GM12878 (cell line): ENCODE measurements at regions not wholly inside any gene's neighbourhood (a gene's known extent, or its start where the extent isn't known, plus 50 kb on each side); places are given as distances from the start of the nearest gene placed in this dataset.

Source experiments
- ATAC-seq: fragments of 200-7000 bp; cut with Tn5 transposase; 3 replicates; pipeline ENCODE4 v1.9.1; 2020; ENCODE audit warnings: mild to moderate bottlenecking, moderate library complexity
- BruUV-seq: library from RNA; stranded (reverse); fragments of 400-500 nt; replicated peaks from 2 replicates; lab custom pipeline; 2021; lab: Mats Ljungman, UMichigan
- CTCF ChIA-PET: fragments of 300-600 bp; sonication (Branson Sonifier 250); formaldehyde crosslinking; extraction: SDS; loops from one replicate; lab custom pipeline; 2021; ENCODE audit warnings: inconsistent platforms; lab: Yijun Ruan, JAX
- POLR2A ChIA-PET: fragments of 350-600 bp; formaldehyde crosslinking; extraction: SDS; loops from one replicate; lab custom pipeline; 2021; ENCODE audit warnings: inconsistent platforms; lab: Charles Lee
- RAD21 ChIA-PET: fragments of 300-600 bp; sonication (Branson Sonifier 250); formaldehyde crosslinking; loops from one replicate; lab custom pipeline; 2023; ENCODE audit warnings: antibody characterized with exemption; ENCODE audit not compliant: unreplicated experiment; lab: Charles Lee
- SMC1A ChIA-PET: fragments of 300-600 bp; sonication (Branson Sonifier 250); formaldehyde crosslinking; loops from one replicate; lab custom pipeline; 2023; ENCODE audit not compliant: unreplicated experiment, uncharacterized antibody; lab: Charles Lee
- DNase-seq: peaks from one replicate; pipeline ENCODE4 v3.0.0-alpha.2; 2011; ENCODE audit warnings: low read depth, low spot score
- FAIRE-seq: peaks from 3 replicates; lab custom pipeline; 2011; peaks lifted over from hg19 to GRCh38; lab: Jason Lieb, UNC
- H2AFZ ChIP-seq: 2 replicates; pipeline ENCODE4 v1.6.0; 2011; ENCODE audit warnings: low read depth, low read length, control low read depth; ENCODE audit not compliant: control insufficient read depth
- H3K27ac ChIP-seq: 2 replicates; pipeline ENCODE4 v1.5.1; 2011; ENCODE audit warnings: control low read depth; ENCODE audit not compliant: control insufficient read depth, insufficient read depth
- H3K27me3 ChIP-seq, 2 experiments: replicated peaks in 1 of 2; 2 replicates each; pipeline versions ENCODE4 v1.6.0 to v1.6.1; 2011; ENCODE audit warnings: low read length in 1 of 2; ENCODE audit not compliant: control insufficient read depth in 2 of 2, insufficient read depth in 2 of 2
- H3K36me3 ChIP-seq, 2 experiments: 2 replicates each; pipeline ENCODE4 v1.5.1; 2011; ENCODE audit warnings: low read length in 1 of 2; ENCODE audit not compliant: control insufficient read depth in 2 of 2, insufficient read depth in 2 of 2
- H3K4me1 ChIP-seq: 2 replicates; pipeline ENCODE4 v1.6.1; 2011; ENCODE audit warnings: mild to moderate bottlenecking, low read length, moderate library complexity, mixed read lengths; ENCODE audit not compliant: control insufficient read depth, insufficient read depth
- H3K4me2 ChIP-seq: 2 replicates; pipeline ENCODE4 v1.6.0; 2011; ENCODE audit warnings: control low read depth; ENCODE audit not compliant: control insufficient read depth, insufficient read depth
- H3K4me3 ChIP-seq: fragments of 200-600 bp; sonication (generic); 2 replicates; pipeline ENCODE4 v1.5.1; 2016
- H3K79me2 ChIP-seq: 2 replicates; pipeline ENCODE4 v1.6.0; 2011; ENCODE audit warnings: low read length; ENCODE audit not compliant: control insufficient read depth, insufficient read depth
- H3K9ac ChIP-seq: 2 replicates; pipeline ENCODE4 v1.8.0; 2011; ENCODE audit warnings: low read length, control low read depth, mixed read lengths; ENCODE audit not compliant: control insufficient read depth, insufficient read depth
- H3K9me3 ChIP-seq: replicated peaks from 3 replicates; pipeline ENCODE4 v1.5.1; 2011; ENCODE audit warnings: mild to moderate bottlenecking, low read length; ENCODE audit not compliant: control insufficient read depth, insufficient read depth
- H4K20me1 ChIP-seq: 2 replicates; pipeline ENCODE4 v1.6.0; 2011; ENCODE audit not compliant: control insufficient read depth, insufficient read depth
- ETV6 ChIP-seq, 2 experiments: fragments of 450-650 bp in 1 of 2; IDR thresholded peaks in 1 of 2; conservative IDR thresholded peaks in 1 of 2; 2 replicates each; pipeline ENCODE4 v1.6.1; 2014; ENCODE audit warnings: antibody characterized with exemption in 1 of 2, borderline replicate concordance in 1 of 2, low read depth in 1 of 2, mild to moderate bottlenecking in 1 of 2, moderate library complexity in 1 of 2
- GABPA ChIP-seq: IDR thresholded peaks from 2 replicates; pipeline ENCODE4 v1.6.1; 2014; ENCODE audit warnings: antibody characterized with exemption, low read depth, mild to moderate bottlenecking, inconsistent platforms
- HDAC2 ChIP-seq: fragments of 200-600 bp; sonication (generic); IDR thresholded peaks from 2 replicates; pipeline ENCODE4 v1.6.1; 2017
- HDAC6 ChIP-seq: fragments of 200-600 bp; sonication (generic); IDR thresholded peaks from one replicate; pipeline ENCODE4 v1.8.0; 2017; ENCODE audit warnings: antibody characterized with exemption; ENCODE audit not compliant: unreplicated experiment
- IKZF1 ChIP-seq: fragments of 450-650 bp; conservative IDR thresholded peaks from 2 replicates; pipeline ENCODE4 v1.6.1; 2017; ENCODE audit warnings: antibody characterized with exemption, mild to moderate bottlenecking
- KAT2A ChIP-seq: conservative IDR thresholded peaks from 2 replicates; pipeline ENCODE4 v1.6.1; 2011; ENCODE audit warnings: low read depth, low read length; ENCODE audit not compliant: control insufficient read depth
- MAX ChIP-seq: IDR thresholded peaks from 2 replicates; pipeline ENCODE4 v1.6.1; 2012; ENCODE audit warnings: low read depth, low read length, improper control_type of control experiment
- MTA3 ChIP-seq: IDR thresholded peaks from 2 replicates; pipeline ENCODE4 v1.6.1; 2012; ENCODE audit warnings: low read length, inconsistent platforms, borderline replicate concordance
- NFIC ChIP-seq: IDR thresholded peaks from 2 replicates; pipeline ENCODE4 v1.6.1; 2012; ENCODE audit warnings: low read depth, mild to moderate bottlenecking, inconsistent platforms, low read length, moderate library complexity
- NFXL1 ChIP-seq: fragments of 450-650 bp; IDR thresholded peaks from 2 replicates; pipeline ENCODE4 v1.6.1; 2017; ENCODE audit warnings: antibody characterized with exemption, mild to moderate bottlenecking, borderline replicate concordance
- NR2C2 ChIP-seq: IDR thresholded peaks from 2 replicates; pipeline ENCODE4 v1.6.1; 2011; ENCODE audit warnings: borderline replicate concordance, low read depth; ENCODE audit not compliant: control insufficient read depth, insufficient read length
- RELA ChIP-seq: fragments of 450-650 bp; IDR thresholded peaks from 2 replicates; pipeline ENCODE4 v1.8.0; 2014; ENCODE audit warnings: borderline replicate concordance; ENCODE audit not compliant: partially characterized antibody
- SP1 ChIP-seq: IDR thresholded peaks from one replicate; pipeline ENCODE4 v1.6.1; 2011; ENCODE audit warnings: low read depth, low read length
- STAT3 ChIP-seq: IDR thresholded peaks from 2 replicates; pipeline ENCODE4 v1.6.1; 2011; ENCODE audit warnings: low read depth, low read length, improper control_type of control experiment
- TBL1XR1 ChIP-seq: IDR thresholded peaks from 2 replicates; pipeline ENCODE4 v1.6.1; 2012; ENCODE audit warnings: low read depth, low read length, improper control_type of control experiment
- TCF12 ChIP-seq: IDR thresholded peaks from 2 replicates; pipeline ENCODE4 v1.6.1; 2011; ENCODE audit warnings: low read depth, mild to moderate bottlenecking, low read length
- USF1 ChIP-seq: IDR thresholded peaks from 2 replicates; pipeline ENCODE4 v1.6.1; 2011; ENCODE audit warnings: borderline replicate concordance, low read depth, mild to moderate bottlenecking, moderate library complexity, mixed read lengths, low read length; ENCODE audit not compliant: insufficient read depth; ENCODE audit errors: extremely low read length
- ZBED1 ChIP-seq: IDR thresholded peaks from 2 replicates; pipeline ENCODE4 v1.6.1; 2016; ENCODE audit warnings: borderline replicate concordance
- WGBS: methylation state at CpG from one replicate; pipeline ENCODE4 v1.1.6; 2016; ENCODE audit warnings: low lambda C conversion rate; ENCODE audit not compliant: insufficient replicate concordance, insufficient coverage; ENCODE audit errors: missing lambda C conversion rate; 5-methylcytosine and 5-hydroxymethylcytosine counted together
- in situ Hi-C: fragments of 300-500 bp; cut with MboI; formaldehyde crosslinking; loops from 9 replicates; pipeline ENCODE4 v1.14.3; 2018; ENCODE audit warnings: mixed read lengths
- intact Hi-C: fragments of 100-400 bp; cut with micrococcal nuclease; formaldehyde crosslinking; loops from one replicate; pipeline ENCODE4 v1.14.2; 2022; ENCODE audit not compliant: unreplicated experiment
- TF ChIP-seq, protein P1 (sequence below): fragments of 450-650 bp; IDR thresholded peaks from 2 replicates; pipeline ENCODE4 v1.6.1; 2017; ENCODE audit warnings: mild to moderate bottlenecking

DNA sequence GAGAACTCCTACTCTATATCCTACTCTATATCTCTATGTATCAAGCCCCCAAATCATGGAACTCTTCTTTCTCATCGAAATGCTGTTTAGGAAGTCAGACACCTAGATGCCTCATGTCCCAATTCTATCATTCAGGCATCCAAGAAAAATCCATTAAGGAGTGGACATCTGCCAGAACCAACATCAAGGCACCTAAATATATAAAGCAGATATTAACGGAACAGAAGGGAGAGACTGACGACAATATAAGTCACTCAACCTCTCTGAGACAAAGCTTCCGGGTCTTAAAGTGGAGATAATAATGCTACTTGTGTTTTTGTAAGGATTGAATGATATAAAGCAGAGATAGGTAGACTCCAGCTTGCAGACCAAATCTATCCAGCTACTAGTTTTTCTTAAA lies 241.5 kb downstream of the NFATC2 start (continued):
- no peak for TF ChIP-seq RELA
- no peak for TF ChIP-seq NR2C2
- no peak for TF ChIP-seq KAT2A
- no peak for TF ChIP-seq STAT3
- no peak for TF ChIP-seq IKZF1

DNA sequence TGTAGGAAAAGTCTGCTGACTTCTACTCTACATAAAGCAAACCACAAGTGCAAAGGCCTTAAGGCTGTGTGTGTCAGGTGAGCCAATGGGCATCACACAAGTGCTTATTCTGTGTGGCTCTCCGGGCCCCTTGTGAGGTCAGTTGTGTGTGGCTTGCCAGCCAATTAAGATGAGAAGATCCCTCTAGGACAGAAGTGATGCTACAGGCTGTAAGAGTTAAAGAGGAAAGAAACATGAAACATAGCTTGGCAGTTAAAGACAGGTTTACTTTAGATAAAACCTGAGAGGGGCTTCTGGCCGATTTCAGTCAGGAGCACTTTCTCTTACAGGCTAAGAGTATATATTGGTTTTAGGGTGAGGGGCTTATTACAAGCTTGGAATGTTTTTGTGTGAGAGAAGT lies 242.4 kb downstream of the NFATC2 start:
- no peak overlapping the region for H3K27ac ChIP-seq
- H3K27me3 ChIP-seq: peaks cover 0 to 1% of the 10 kb centered on the region in 2 experiments; a peak in 1 of 4 replicates
- no peaks in the 10 kb centered on the region for H3K36me3 ChIP-seq
- no peak overlapping the region for H3K9ac ChIP-seq
- no peaks in the 10 kb centered on the region for H4K20me1 ChIP-seq
- H3K4me1 ChIP-seq: no peaks in the 10 kb centered on the region
- WGBS: 31% methylated on average over 2 of the region's 2 CpGs
- H3K79me2 ChIP-seq: no peaks in the 10 kb centered on the region
- no peak for ATAC-seq
- H3K4me3 ChIP-seq: no peak overlapping the region
- ChIA-PET RAD21 (no interaction called here), POLR2A (no interaction called here), SMC1A (no interaction called here), CTCF (interaction anchor here (1.0 to 3.7 kb wide), 3 partner anchors 8 to 312 kb away, joined by 4 to 18 read pairs (median 4); no protein-coding TSS in a partner anchor)
- in situ Hi-C loops (no loop called here), intact Hi-C loops (no loop called here)
- no peak for FAIRE-seq
- H3K4me2 ChIP-seq: no peak overlapping the region
- DNase-seq: no peak
- no TSS peak for BruUV-seq
- no peak overlapping the region for H2AFZ ChIP-seq
- H3K9me3 ChIP-seq: peaks cover 2% of the 10 kb centered on the region; the same call in 1 of the 3 replicates
- no peak for TF ChIP-seq ETV6 (conservative IDR thresholded peaks at IDR 0.05 in 1 of 2, IDR thresholded peaks at IDR 0.05 in 1 of 2; ENCODE audit: borderline replicate concordance in 1 of 2, low read depth in 1 of 2)
- TF ChIP-seq TBL1XR1: no peak
- TF ChIP-seq SP1: no peak
- no peak for TF ChIP-seq MTA3
- TF ChIP-seq HDAC2: no peak
- no peak for TF ChIP-seq TCF12
- no peak for TF ChIP-seq ZBED1
- no peak for TF ChIP-seq NFXL1
- no peak for TF ChIP-seq GABPA
- TF ChIP-seq NFIC: no peak
- TF ChIP-seq MAX: no peak
- no peak for TF ChIP-seq HDAC6
- TF ChIP-seq, protein P1, sequence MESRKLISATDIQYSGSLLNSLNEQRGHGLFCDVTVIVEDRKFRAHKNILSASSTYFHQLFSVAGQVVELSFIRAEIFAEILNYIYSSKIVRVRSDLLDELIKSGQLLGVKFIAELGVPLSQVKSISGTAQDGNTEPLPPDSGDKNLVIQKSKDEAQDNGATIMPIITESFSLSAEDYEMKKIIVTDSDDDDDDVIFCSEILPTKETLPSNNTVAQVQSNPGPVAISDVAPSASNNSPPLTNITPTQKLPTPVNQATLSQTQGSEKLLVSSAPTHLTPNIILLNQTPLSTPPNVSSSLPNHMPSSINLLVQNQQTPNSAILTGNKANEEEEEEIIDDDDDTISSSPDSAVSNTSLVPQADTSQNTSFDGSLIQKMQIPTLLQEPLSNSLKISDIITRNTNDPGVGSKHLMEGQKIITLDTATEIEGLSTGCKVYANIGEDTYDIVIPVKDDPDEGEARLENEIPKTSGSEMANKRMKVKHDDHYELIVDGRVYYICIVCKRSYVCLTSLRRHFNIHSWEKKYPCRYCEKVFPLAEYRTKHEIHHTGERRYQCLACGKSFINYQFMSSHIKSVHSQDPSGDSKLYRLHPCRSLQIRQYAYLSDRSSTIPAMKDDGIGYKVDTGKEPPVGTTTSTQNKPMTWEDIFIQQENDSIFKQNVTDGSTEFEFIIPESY: no peak
- no peak for TF ChIP-seq USF1
